Erythroblast (primary cell): ENCODE measurements at regions not wholly inside any gene's neighbourhood (a gene's known extent, or its start where the extent isn't known, plus 50 kb on each side); places are given as distances from the start of the nearest gene placed in this dataset.

Experiments
- GATA1 ChIP-seq: IDR thresholded peaks from 2 replicates; pipeline ENCODE4 v1.6.1; 2011; ENCODE audit warnings: low read depth, mild to moderate bottlenecking, control low read depth, low read length, moderate library complexity
- POLR2A ChIP-seq: IDR thresholded peaks from 2 replicates; pipeline ENCODE4 v1.6.1; 2011; ENCODE audit warnings: mild to moderate bottlenecking, low read length

DNA sequence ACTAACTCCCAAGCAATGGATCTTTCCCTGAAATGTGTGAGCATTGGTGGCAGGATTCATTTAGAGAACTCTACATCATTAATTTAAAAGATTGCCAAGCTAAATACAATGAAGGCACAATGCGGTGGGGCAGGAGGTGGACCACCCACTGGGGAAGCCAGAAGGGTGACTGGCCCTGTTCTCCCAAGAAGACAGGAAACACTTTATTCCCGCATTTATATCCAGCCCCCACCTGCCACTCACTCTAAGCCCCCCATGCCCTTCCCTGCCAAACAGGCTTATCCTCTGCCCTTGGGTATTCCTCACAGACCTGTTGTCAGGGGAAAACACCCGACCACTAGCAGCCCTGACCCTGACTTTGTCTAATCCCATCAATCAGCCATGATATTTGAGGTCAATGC is 189.1 kb upstream of the UBL3 start:
- TF ChIP-seq POLR2A = no peak
- TF ChIP-seq GATA1 = no peak
